ENCODE measurements at regions not wholly inside any gene's neighbourhood (a gene's known extent, or its start where the extent isn't known, plus 50 kb on each side); places are given as distances from the start of the nearest gene placed in this dataset.
"Not testable (repeated sequence)": the region's sequence is repeated elsewhere in the genome, so short reads cannot be mapped to it uniquely, and the experiment has no call there.

DNA sequence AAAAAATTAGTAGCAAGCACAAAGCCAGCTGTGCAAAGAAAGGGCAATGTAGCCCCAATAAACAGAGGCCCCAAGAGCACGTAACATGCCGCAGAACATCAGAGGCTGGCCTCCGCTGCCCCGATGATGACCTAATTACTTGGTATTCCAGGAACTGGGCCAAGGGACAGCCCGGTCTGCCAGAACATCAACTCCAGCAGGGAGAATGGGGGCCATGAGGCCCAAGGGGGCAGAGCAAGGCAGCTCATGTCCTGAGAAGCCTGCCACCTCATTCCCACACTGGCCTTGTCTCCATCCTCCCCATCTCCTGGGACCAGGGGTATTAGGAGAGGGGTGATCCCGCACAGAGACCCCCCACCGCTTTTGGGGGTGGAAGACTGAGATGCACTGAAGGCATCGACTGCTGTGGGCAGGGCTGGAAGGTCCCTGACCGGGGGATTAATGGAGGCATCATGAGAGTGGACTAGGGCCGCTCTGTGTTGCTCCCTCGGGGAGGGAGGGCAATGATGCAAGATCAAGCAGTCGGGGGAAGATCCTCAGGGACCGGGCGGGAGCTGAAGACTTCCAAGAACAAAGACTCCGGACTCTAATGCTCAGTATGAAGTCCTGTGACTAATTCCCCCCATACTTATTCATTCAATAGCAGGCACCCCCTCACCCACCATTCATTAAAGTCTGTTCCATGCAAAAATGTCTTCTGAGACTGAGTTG is 192.3 kb downstream of the BCL2L11 start:
- intact Hi-C loops (cut with micrococcal nuclease); H3K4me1 ChIP-seq (ENCODE audit: control insufficient read depth, insufficient read depth, low read length); H3K9me1 ChIP-seq (ENCODE audit: insufficient read depth, low read length); dilution Hi-C loops (cut with HindIII; ENCODE audit: low sequenced_read_pairs, unreplicated experiment); H3K4me3 ChIP-seq (ENCODE audit: insufficient read depth, low read depth, low read length); H3K9ac ChIP-seq (ENCODE audit: low read depth, low read length); H2AK9ac ChIP-seq (replicated peaks; ENCODE audit: low read depth, low read length, poor library complexity); H3K4me2 ChIP-seq (ENCODE audit: low read depth, low read length); H4K20me1 ChIP-seq (ENCODE audit: insufficient read depth, low read length); H3K36me3 ChIP-seq (ENCODE audit: control insufficient read depth, insufficient read depth, low read length); H3K27me3 ChIP-seq (ENCODE audit: control insufficient read depth, insufficient read depth, low read length); H4K91ac ChIP-seq (ENCODE audit: insufficient read depth, low read depth, low read length); H3K23ac ChIP-seq (ENCODE audit: low read depth, low read length); in situ Hi-C loops (cut with MboI; ENCODE audit: low sequenced_read_pairs); CTCF ChIA-PET; BruUV-seq (replicated peaks); POLR2A ChIA-PET (ENCODE audit: unreplicated experiment); H2AK5ac ChIP-seq (ENCODE audit: low read depth, low read length); H3K9me3 ChIP-seq (ENCODE audit: control insufficient read depth, insufficient read depth, low read length); H2AFZ ChIP-seq (replicated peaks; ENCODE audit: low read length, poor library complexity); H2BK20ac ChIP-seq (ENCODE audit: low read depth, low read length); H2BK15ac ChIP-seq (ENCODE audit: low read depth, low read length); H4K5ac ChIP-seq (ENCODE audit: low read depth, low read length); H3K18ac ChIP-seq (ENCODE audit: low read depth, low read length); H2BK5ac ChIP-seq (ENCODE audit: low read depth, low read length, poor library complexity, severe bottlenecking); H3K56ac ChIP-seq (ENCODE audit: extremely low read depth, insufficient read depth, low read length); H3K14ac ChIP-seq (replicated peaks; ENCODE audit: low read depth, low read length); H4K8ac ChIP-seq (ENCODE audit: low read depth in 2 of 2, low read length in 2 of 2); H2BK120ac ChIP-seq (ENCODE audit: low read depth, low read length): not testable (repeated sequence)
- Histone ChIP-seq H3K79me1 (ENCODE audit: low read depth in 1 of 2, low read length in 2 of 2) (peaks cover 0 to 11% of the 10 kb centered on the region in 2 experiments; a peak in 2 of 4 replicates), H3K4ac (ENCODE audit: low read depth, low read length) (0 out of 2 replicates have a peak overlapping the region, but pooled peaks have one; percentile 9), H3K27ac (ENCODE audit: insufficient read depth, low read length) (0 out of 2 replicates have a peak overlapping the region, but pooled peaks have one; percentile 7)
- peak; percentile 46; the same call in 1 of the 2 replicates for TF ChIP-seq MAZ (IDR thresholded peaks at IDR 0.05; ENCODE audit: borderline replicate concordance, low read depth, low read length)
- DNase-seq (peak; percentile 83), ATAC-seq (ENCODE audit: low read depth) (peak; percentile 74)
- no CpG with 5 or more reads among the region's 15 CpGs for WGBS, 2 experiments (ENCODE audit: extremely low coverage in 2 of 2, insufficient read length in 1 of 2)

DNA sequence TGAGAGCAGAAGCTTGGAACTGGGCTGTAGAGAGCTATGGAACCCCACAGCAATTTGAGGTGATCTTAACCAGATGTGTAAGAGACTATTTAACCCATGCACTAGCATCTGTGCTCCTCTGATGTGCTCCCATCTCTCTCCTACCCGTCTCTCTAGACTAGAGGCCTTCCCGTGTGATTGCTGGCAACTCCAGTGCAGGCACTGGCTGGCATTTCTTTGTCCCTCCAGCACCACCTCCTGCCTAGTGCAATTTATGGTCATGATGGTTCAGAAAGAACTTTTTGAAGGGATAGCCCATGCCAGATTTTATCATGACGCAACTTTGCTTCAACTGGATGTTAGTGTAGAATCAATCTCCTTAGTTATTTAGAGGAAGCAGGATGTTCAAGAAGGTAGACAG is 193.0 kb downstream of the BCL2L11 start:
- H2AFZ ChIP-seq (replicated peaks; ENCODE audit: low read length, poor library complexity); POLR2A ChIA-PET (ENCODE audit: unreplicated experiment); H3K56ac ChIP-seq (ENCODE audit: extremely low read depth, insufficient read depth, low read length); H4K91ac ChIP-seq (ENCODE audit: insufficient read depth, low read depth, low read length); dilution Hi-C loops (cut with HindIII; ENCODE audit: low sequenced_read_pairs, unreplicated experiment); H4K20me1 ChIP-seq (ENCODE audit: insufficient read depth, low read length); in situ Hi-C loops (cut with MboI; ENCODE audit: low sequenced_read_pairs); H4K8ac ChIP-seq (ENCODE audit: low read depth in 2 of 2, low read length in 2 of 2); H3K4me3 ChIP-seq (ENCODE audit: insufficient read depth, low read depth, low read length); H3K4me1 ChIP-seq (ENCODE audit: control insufficient read depth, insufficient read depth, low read length); DNase-seq; H2BK120ac ChIP-seq (ENCODE audit: low read depth, low read length); H3K4me2 ChIP-seq (ENCODE audit: low read depth, low read length); intact Hi-C loops (cut with micrococcal nuclease); BruUV-seq (replicated peaks); H2BK20ac ChIP-seq (ENCODE audit: low read depth, low read length); H2AK9ac ChIP-seq (replicated peaks; ENCODE audit: low read depth, low read length, poor library complexity); H3K27ac ChIP-seq (ENCODE audit: insufficient read depth, low read length); H3K18ac ChIP-seq (ENCODE audit: low read depth, low read length); H3K9ac ChIP-seq (ENCODE audit: low read depth, low read length); H3K4ac ChIP-seq (ENCODE audit: low read depth, low read length); H3K36me3 ChIP-seq (ENCODE audit: control insufficient read depth, insufficient read depth, low read length); H2BK15ac ChIP-seq (ENCODE audit: low read depth, low read length); H2AK5ac ChIP-seq (ENCODE audit: low read depth, low read length); ATAC-seq (ENCODE audit: low read depth); H3K14ac ChIP-seq (replicated peaks; ENCODE audit: low read depth, low read length); H3K9me1 ChIP-seq (ENCODE audit: insufficient read depth, low read length); H2BK5ac ChIP-seq (ENCODE audit: low read depth, low read length, poor library complexity, severe bottlenecking); CTCF ChIA-PET; H3K23ac ChIP-seq (ENCODE audit: low read depth, low read length); H3K27me3 ChIP-seq (ENCODE audit: control insufficient read depth, insufficient read depth, low read length); H3K9me3 ChIP-seq (ENCODE audit: control insufficient read depth, insufficient read depth, low read length); H4K5ac ChIP-seq (ENCODE audit: low read depth, low read length): not testable (repeated sequence)
- WGBS, 2 experiments (ENCODE audit: extremely low coverage in 2 of 2, insufficient read length in 1 of 2), result no CpG with 5 or more reads among the region's 3 CpGs
- peaks cover 0 to 11% of the 10 kb centered on the region in 2 experiments; a peak in 2 of 4 replicates for H3K79me1 ChIP-seq (ENCODE audit: low read depth in 1 of 2, low read length in 2 of 2)
